Erythroblast (primary cell): ENCODE measurements at regions not wholly inside any gene's neighbourhood (a gene's known extent, or its start where the extent isn't known, plus 50 kb on each side); places are given as distances from the start of the nearest gene placed in this dataset.

Experiments used
- GATA1 ChIP-seq: IDR thresholded peaks from 2 replicates; pipeline ENCODE4 v1.6.1; 2011; ENCODE audit warnings: low read depth, mild to moderate bottlenecking, control low read depth, low read length, moderate library complexity
- POLR2A ChIP-seq: IDR thresholded peaks from 2 replicates; pipeline ENCODE4 v1.6.1; 2011; ENCODE audit warnings: mild to moderate bottlenecking, low read length

- no peak for TF ChIP-seq POLR2A
- no peak for TF ChIP-seq GATA1
Measured at GRCh38 chr4:73922766-73923630, 53.8 kb downstream of the CXCL1 start.
